ENCODE measurements at regions not wholly inside any gene's neighbourhood (a gene's known extent, or its start where the extent isn't known, plus 50 kb on each side); places are given as distances from the start of the nearest gene placed in this dataset.
A peak's percentile ranks its signal among the peaks of the same experiment; 100 is the strongest.
"Not testable (repeated sequence)": the region's sequence is repeated elsewhere in the genome, so short reads cannot be mapped to it uniquely, and the experiment has no call there.

DNA sequence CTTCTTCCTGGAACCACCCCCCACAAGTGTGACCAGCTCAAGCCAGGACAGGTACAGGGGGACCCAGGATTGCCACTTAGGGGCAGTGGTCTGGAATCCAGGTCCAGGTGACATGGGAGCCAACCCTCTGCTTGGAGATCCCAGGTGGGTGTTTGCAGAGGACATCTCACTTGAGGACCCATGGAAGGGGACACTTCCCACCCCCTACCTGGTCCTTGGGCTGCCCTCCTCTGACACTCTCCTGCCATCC lies 145.5 kb downstream of the SEC14L1 start:
- Histone ChIP-seq H3K4me3 (no peak overlapping the region), H3K27ac (no peak overlapping the region), H3K4me1 (peaks cover 0 to 4% of the 10 kb centered on the region in 2 donors), H3K9me3 (no peaks in the 10 kb centered on the region), H3K27me3 (peaks cover 0 to 3% of the 10 kb centered on the region in 2 donors), H3K36me3 (no peaks in the 10 kb centered on the region)
- DNase-seq = no peak
- no peak for TF ChIP-seq POLR2A (IDR thresholded peaks at IDR 0.05)
- TF ChIP-seq, protein P1, sequence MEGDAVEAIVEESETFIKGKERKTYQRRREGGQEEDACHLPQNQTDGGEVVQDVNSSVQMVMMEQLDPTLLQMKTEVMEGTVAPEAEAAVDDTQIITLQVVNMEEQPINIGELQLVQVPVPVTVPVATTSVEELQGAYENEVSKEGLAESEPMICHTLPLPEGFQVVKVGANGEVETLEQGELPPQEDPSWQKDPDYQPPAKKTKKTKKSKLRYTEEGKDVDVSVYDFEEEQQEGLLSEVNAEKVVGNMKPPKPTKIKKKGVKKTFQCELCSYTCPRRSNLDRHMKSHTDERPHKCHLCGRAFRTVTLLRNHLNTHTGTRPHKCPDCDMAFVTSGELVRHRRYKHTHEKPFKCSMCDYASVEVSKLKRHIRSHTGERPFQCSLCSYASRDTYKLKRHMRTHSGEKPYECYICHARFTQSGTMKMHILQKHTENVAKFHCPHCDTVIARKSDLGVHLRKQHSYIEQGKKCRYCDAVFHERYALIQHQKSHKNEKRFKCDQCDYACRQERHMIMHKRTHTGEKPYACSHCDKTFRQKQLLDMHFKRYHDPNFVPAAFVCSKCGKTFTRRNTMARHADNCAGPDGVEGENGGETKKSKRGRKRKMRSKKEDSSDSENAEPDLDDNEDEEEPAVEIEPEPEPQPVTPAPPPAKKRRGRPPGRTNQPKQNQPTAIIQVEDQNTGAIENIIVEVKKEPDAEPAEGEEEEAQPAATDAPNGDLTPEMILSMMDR (IDR thresholded peaks at IDR 0.05) = no peak
- intact Hi-C loops (cut with DNase I; ENCODE audit: low total_unique reads) = no loop called here

DNA sequence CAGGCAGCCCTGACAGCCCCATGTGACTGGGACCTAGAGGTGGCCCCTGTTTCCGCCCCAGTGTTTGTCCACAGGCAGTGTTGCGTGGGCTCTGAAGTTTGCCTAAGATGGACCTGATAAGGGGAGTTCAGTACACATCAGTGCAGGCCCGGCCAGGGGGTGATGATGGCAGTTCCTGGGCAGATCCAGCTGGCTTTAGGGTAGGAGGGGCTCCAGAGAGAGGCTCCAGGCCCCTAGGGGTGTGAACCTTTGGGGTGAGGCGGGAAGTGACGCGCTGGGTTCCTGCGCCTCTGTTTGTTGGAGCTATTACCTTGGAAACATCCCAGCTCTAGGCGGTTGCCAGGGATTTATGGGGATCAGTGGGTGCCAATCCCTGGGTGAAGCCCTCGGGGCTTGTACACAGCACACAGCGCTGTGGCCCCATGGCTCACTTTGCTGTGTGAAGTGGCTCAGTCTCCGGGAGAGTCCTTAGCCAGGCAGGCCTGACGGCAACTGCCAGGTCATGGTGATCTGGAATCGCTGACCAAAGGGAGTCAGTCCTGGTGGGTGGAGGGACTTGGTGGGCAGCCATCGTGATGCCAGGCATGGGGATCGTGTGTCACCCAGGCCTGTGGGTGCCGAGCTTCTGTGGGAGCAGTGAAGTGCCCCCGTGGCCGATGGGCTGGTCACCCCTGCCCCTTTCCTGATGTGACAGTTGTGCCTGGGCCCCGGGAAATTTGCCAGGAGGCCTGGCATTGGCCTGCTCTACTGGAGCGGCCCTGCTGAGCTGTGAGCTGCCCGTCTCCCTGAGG lies 146.1 kb downstream of the SEC14L1 start:
- no peaks in the 10 kb centered on the region for H3K9me3 ChIP-seq
- no peak overlapping the region for H3K27ac ChIP-seq
- H3K36me3 ChIP-seq = no peaks in the 10 kb centered on the region
- no peaks in the 10 kb centered on the region for H3K4me1 ChIP-seq
- no peak for TF ChIP-seq POLR2A (IDR thresholded peaks at IDR 0.05)
- TF ChIP-seq, protein P1 (IDR thresholded peaks at IDR 0.05) = no peak
- intact Hi-C loops (cut with DNase I; ENCODE audit: low total_unique reads) = no loop called here
- no peak for DNase-seq
- H3K27me3 ChIP-seq = peaks cover 0 to 2% of the 10 kb centered on the region in 2 donors
- no peak overlapping the region for H3K4me3 ChIP-seq

DNA sequence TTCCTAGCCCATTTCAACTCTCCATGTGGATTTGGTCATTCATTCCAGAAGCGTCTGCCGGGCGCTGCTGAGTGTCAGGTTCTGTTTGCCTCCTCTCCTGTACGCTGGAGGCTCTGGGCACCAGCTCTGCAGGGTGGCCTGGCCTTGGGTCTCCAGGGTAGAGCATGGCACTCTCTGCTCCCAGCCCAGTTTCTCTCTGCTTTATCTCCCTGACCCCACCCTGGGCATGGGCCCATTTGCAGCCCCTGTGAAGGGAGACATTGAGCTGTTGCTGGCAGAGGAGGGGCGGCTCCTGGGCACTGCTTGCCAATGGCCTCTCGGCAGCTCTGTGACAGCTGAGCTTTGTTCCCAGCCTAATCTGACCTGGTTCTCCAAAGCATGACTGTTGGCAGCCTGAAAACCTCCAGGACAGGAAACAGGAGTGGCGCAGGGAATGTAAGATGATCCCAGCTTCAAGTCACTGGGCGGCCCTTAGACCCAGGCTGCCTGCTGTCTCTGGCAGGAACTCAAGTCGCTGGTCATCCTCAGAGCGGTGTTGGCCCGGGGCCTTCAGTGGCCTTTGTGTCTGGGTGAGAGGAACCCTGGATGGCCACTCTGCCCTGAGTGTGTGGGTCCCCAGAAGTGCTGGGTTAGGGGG lies 146.8 kb downstream of the SEC14L1 start:
- Histone ChIP-seq H3K27ac (no peak overlapping the region), H3K4me3 (no peak overlapping the region)

DNA sequence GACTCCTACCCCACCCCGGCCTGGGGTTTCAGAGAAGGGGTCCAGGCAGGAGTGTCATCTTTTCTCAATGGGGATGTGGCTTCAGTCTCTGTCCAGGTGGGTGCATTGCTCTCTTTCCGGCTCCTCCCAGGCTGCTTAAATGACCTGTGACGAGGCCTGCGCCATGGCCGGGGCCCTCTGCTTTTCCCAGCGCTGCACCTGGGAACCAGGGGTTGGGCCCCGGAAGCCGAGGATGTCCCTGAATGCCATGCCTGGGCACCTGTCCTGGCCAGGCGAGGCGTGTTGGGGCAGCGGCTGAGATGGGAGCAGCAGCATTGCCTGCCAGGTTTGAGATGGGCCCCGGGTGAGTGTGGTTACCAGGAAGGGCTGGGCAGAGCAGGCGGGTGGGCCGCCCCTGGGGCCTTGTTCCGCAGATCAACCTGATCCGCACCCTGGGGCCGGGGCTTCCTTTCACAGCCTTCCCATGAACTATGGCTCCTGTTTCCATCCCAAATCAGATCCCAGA lies 147.4 kb downstream of the SEC14L1 start:
- no peak overlapping the region for H3K27ac ChIP-seq
- intact Hi-C loops (cut with DNase I; ENCODE audit: low total_unique reads) = no loop called here
- no peaks in the 10 kb centered on the region for H3K36me3 ChIP-seq
- no peaks in the 10 kb centered on the region for H3K9me3 ChIP-seq
- H3K4me3 ChIP-seq = no peak overlapping the region
- TF ChIP-seq, protein P1 (IDR thresholded peaks at IDR 0.05) = no peak
- TF ChIP-seq POLR2A (IDR thresholded peaks at IDR 0.05) = no peak
- no peaks in the 10 kb centered on the region for H3K27me3 ChIP-seq
- no peak for DNase-seq
- no peaks in the 10 kb centered on the region for H3K4me1 ChIP-seq

More for the DNA sequence above, 146.8 kb downstream of the SEC14L1 start:
- peak in 1 of 2 donors; percentile 15 for TF ChIP-seq POLR2A (IDR thresholded peaks at IDR 0.05)
- TF ChIP-seq, protein P1 (IDR thresholded peaks at IDR 0.05) = no peak
- intact Hi-C loops (cut with DNase I; ENCODE audit: low total_unique reads) = no loop called here
- DNase-seq = no peak
- no peaks in the 10 kb centered on the region for H3K9me3 ChIP-seq
- H3K4me1 ChIP-seq = no peaks in the 10 kb centered on the region
- no peaks in the 10 kb centered on the region for H3K36me3 ChIP-seq
- H3K27me3 ChIP-seq = no peaks in the 10 kb centered on the region

DNA sequence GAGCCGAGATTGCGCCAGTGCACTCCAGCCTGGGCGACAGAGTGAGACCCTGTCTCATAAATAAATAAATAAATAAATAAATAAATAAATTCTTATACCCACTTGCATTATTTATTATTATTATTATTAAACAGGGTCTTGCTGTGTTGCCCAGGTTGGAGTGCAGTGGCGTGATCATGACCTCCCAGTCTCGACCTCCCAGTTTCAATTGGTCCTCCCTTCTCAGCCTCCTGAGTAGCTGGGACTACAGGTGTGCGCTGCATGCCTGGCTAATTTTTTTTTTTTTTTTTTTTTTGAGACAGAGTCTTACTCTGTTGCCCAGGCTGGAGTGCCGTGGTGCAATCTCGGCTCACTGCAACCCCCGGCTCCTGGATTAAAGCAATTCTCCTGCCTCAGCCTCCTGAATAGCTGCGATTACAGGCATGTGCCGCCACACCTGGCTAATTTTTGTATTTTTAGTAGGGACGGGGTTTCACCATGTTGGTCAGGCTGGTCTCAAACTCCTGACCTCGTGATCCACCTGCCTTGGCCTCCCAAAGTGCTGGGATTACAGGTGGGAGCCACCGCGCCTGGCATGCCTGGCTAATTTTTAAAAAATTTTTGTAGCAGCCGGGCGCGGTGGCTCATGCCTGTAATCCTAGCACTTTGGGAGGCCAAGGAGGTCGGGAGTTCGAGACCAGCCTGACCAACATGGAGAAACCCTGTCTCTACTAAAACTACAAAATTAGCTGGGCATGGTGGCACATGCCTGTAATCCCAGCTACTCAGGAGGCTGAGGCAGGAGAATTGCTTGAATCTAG lies 150.2 kb downstream of the SEC14L1 start:
- H3K36me3 ChIP-seq; intact Hi-C loops (cut with DNase I; ENCODE audit: low total_unique reads); H3K4me1 ChIP-seq; H3K27me3 ChIP-seq; H3K9me3 ChIP-seq; H3K27ac ChIP-seq; DNase-seq; H3K4me3 ChIP-seq: not testable (repeated sequence)
